Mesendoderm (in vitro differentiated cells): ENCODE measurements at regions not wholly inside any gene's neighbourhood (a gene's known extent, or its start where the extent isn't known, plus 50 kb on each side); places are given as distances from the start of the nearest gene placed in this dataset.

Experiments
- DNase-seq: peaks from one replicate; pipeline ENCODE4 v3.0.0; 2013
- H2AK5ac ChIP-seq: 2 replicates; pipeline ENCODE4 v1.6.1; 2013; ENCODE audit warnings: low read length, inconsistent platforms
- H2BK120ac ChIP-seq: 2 replicates; pipeline ENCODE4 v1.6.1; 2013; ENCODE audit warnings: low read depth, mild to moderate bottlenecking, low read length, moderate library complexity, mixed read lengths
- H2BK15ac ChIP-seq: replicated peaks from 2 replicates; pipeline ENCODE4 v1.6.1; 2013; ENCODE audit warnings: low read depth, mild to moderate bottlenecking, moderate library complexity
- H2BK5ac ChIP-seq: 2 replicates; pipeline ENCODE4 v1.6.1; 2013; ENCODE audit warnings: low read length, inconsistent platforms
- H3K18ac ChIP-seq: 2 replicates; pipeline ENCODE4 v1.6.1; 2013; ENCODE audit warnings: mild to moderate bottlenecking, low read length, mixed read lengths
- H3K23ac ChIP-seq: one replicate; pipeline ENCODE4 v1.6.1; 2013; ENCODE audit warnings: low read length
- H3K27ac ChIP-seq: 2 replicates; pipeline ENCODE4 v1.5.1; 2013; ENCODE audit warnings: low read depth, mild to moderate bottlenecking, inconsistent platforms, low read length, moderate library complexity
- H3K27me3 ChIP-seq: 2 replicates; pipeline ENCODE4 v1.6.1; 2013; ENCODE audit warnings: low read length, control low read depth, mild to moderate bottlenecking, inconsistent platforms; ENCODE audit not compliant: insufficient read depth, poor library complexity
- H3K36me3 ChIP-seq: 2 replicates; pipeline ENCODE4 v1.6.1; 2013; ENCODE audit warnings: low read length, inconsistent platforms; ENCODE audit not compliant: control insufficient read depth, insufficient read depth
- H3K4ac ChIP-seq: one replicate; pipeline ENCODE4 v1.6.1; 2013; ENCODE audit warnings: low read depth, mild to moderate bottlenecking, low read length, moderate library complexity
- H3K4me1 ChIP-seq: 2 replicates; pipeline ENCODE4 v1.6.1; 2013; ENCODE audit warnings: low read depth, low read length, inconsistent platforms; ENCODE audit not compliant: control insufficient read depth
- H3K4me2 ChIP-seq: 2 replicates; pipeline ENCODE4 v1.6.1; 2013; ENCODE audit warnings: low read length
- H3K4me3 ChIP-seq: 2 replicates; pipeline ENCODE4 v1.5.1; 2013; ENCODE audit warnings: mild to moderate bottlenecking, low read length
- H3K56ac ChIP-seq: one replicate; pipeline ENCODE4 v1.6.1; 2013; ENCODE audit warnings: low read length
- H3K79me1 ChIP-seq: 2 replicates; pipeline ENCODE4 v1.6.1; 2013; ENCODE audit warnings: low read length, inconsistent platforms
- H3K79me2 ChIP-seq: 2 replicates; pipeline ENCODE4 v1.6.1; 2013; ENCODE audit warnings: mild to moderate bottlenecking, low read length; ENCODE audit not compliant: control insufficient read depth, insufficient read depth
- H3K9ac ChIP-seq: 2 replicates; pipeline ENCODE4 v1.6.1; 2013; ENCODE audit warnings: low read length, inconsistent platforms
- H4K5ac ChIP-seq: one replicate; pipeline ENCODE4 v1.6.1; 2013; ENCODE audit warnings: low read length
- H4K8ac ChIP-seq: one replicate; pipeline ENCODE4 v1.6.1; 2013; ENCODE audit warnings: low read depth, mild to moderate bottlenecking, control low read depth, low read length, moderate library complexity
- WGBS: extraction: QIAGEN DNeasy Blood & Tissue Kit; methylation state at CpG from one replicate; pipeline ENCODE4 v1.1.7; 2013; ENCODE audit warnings: low lambda C conversion rate, missing lambda C conversion rate; ENCODE audit not compliant: insufficient coverage; ENCODE audit errors: extremely low coverage; 5-methylcytosine and 5-hydroxymethylcytosine counted together

DNA sequence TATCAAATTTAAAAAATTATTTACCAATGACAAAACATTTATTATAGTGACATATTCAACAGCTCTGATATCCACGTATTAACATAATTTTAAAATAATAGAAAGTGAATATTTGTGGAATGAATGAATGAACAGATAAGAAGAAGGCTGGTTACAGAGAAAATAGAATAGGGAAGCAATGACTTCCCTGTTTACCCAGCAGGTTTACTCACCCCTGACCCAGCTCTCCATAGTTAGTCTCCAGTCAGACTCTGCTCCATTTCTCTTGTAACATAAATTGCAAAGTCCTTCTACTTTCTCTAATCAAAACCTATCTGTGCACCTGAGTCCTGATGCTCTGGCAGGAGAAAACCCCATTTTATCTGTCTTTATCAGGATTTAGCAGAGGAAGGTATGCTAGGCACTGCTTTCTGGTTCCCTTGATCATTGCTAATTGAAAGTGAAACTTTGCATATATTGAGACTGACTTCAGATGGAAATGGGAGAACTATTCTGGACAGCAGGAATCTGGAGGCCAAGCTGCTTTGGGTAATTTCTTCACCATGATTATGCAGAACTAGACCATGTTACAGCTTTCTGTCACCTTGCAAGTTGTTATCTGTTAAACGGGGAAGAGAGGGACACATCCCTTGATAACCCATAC lies 363.0 kb downstream of the FAT4 start:
- no peak overlapping the region for H4K8ac ChIP-seq
- H3K18ac ChIP-seq: no peak overlapping the region
- H3K23ac ChIP-seq: no peak overlapping the region
- no CpG with 5 or more reads among the region's 2 CpGs for WGBS
- H3K36me3 ChIP-seq: no peaks in the 10 kb centered on the region
- no peak overlapping the region for H4K5ac ChIP-seq
- no peak overlapping the region for H3K9ac ChIP-seq
- no peaks in the 10 kb centered on the region for H3K27me3 ChIP-seq
- H3K4me3 ChIP-seq: no peak overlapping the region
- H3K4me2 ChIP-seq: no peak overlapping the region
- H3K27ac ChIP-seq: no peak overlapping the region
- DNase-seq: no peak
- no peak overlapping the region for H2BK15ac ChIP-seq
- H3K4me1 ChIP-seq: no peaks in the 10 kb centered on the region
- H3K56ac ChIP-seq: no peak overlapping the region
- no peak overlapping the region for H2BK5ac ChIP-seq
- no peak overlapping the region for H2AK5ac ChIP-seq
- no peaks in the 10 kb centered on the region for H3K79me2 ChIP-seq
- no peaks in the 10 kb centered on the region for H3K79me1 ChIP-seq
- no peak overlapping the region for H3K4ac ChIP-seq
- no peak overlapping the region for H2BK120ac ChIP-seq

DNA sequence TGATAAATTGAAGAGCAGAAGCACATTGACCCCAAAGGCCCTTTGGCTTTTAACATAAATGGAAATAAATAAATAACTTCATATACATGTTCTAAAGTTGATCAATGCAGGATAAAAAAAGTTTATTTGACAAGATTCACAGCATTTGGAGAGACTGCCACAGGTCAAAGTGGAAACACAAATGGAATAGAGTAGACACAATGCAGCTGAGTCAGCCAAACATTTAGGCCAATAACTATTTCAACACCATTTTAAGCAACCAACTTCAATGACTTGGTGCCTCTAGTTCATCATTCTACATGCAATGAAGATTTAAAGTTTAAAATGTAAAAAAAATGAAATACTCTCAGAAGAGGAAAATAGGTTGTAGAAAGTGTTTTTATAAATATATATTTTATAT lies 365.2 kb downstream of the FAT4 start:
- Histone ChIP-seq H3K79me2 (no peaks in the 10 kb centered on the region), H2BK15ac (no peak overlapping the region), H3K9ac (no peak overlapping the region), H3K56ac (no peak overlapping the region), H3K79me1 (no peaks in the 10 kb centered on the region), H3K27ac (no peak overlapping the region), H3K4me1 (no peaks in the 10 kb centered on the region), H3K36me3 (no peaks in the 10 kb centered on the region), H4K5ac (no peak overlapping the region), H4K8ac (no peak overlapping the region), H3K27me3 (no peaks in the 10 kb centered on the region), H3K4ac (no peak overlapping the region), H2BK120ac (no peak overlapping the region), H2BK5ac (no peak overlapping the region), H2AK5ac (no peak overlapping the region), H3K23ac (no peak overlapping the region), H3K4me3 (no peak overlapping the region), H3K4me2 (no peak overlapping the region), H3K18ac (no peak overlapping the region)
- no peak for DNase-seq

DNA sequence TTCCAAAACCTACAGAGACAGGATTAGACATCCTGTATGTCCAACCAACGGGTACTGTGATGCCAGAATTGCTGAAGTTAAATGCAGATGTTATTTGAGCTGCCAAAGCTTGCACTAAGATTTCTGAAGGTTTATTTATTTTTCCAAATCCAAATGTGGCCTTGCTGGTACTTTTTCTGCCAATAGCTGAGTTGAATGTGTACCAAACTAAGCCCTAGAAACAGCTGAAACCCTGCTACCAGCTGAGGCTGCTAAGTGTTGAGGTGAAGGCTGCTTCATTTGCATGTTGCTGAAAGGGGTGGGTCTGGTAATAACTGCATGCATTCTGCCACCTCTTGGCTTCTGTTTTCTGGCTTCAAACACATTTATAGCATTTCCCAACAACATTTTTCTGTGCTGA lies 366.5 kb downstream of the FAT4 start:
- H3K79me1 ChIP-seq: no peaks in the 10 kb centered on the region
- no peak overlapping the region for H3K9ac ChIP-seq
- H3K79me2 ChIP-seq: no peaks in the 10 kb centered on the region
- H3K18ac ChIP-seq: no peak overlapping the region
- H2BK120ac ChIP-seq: no peak overlapping the region
- no peak overlapping the region for H4K5ac ChIP-seq
- no CpG with 5 or more reads among the region's 1 CpG for WGBS
- no peaks in the 10 kb centered on the region for H3K36me3 ChIP-seq
- no peaks in the 10 kb centered on the region for H3K27me3 ChIP-seq
- no peak overlapping the region for H3K27ac ChIP-seq
- H3K23ac ChIP-seq: no peak overlapping the region
- H3K56ac ChIP-seq: no peak overlapping the region
- no peak overlapping the region for H3K4me2 ChIP-seq
- no peak for DNase-seq
- no peaks in the 10 kb centered on the region for H3K4me1 ChIP-seq
- no peak overlapping the region for H4K8ac ChIP-seq
- H3K4ac ChIP-seq: no peak overlapping the region
- no peak overlapping the region for H2BK5ac ChIP-seq
- H3K4me3 ChIP-seq: no peak overlapping the region
- no peak overlapping the region for H2BK15ac ChIP-seq
- H2AK5ac ChIP-seq: no peak overlapping the region

DNA sequence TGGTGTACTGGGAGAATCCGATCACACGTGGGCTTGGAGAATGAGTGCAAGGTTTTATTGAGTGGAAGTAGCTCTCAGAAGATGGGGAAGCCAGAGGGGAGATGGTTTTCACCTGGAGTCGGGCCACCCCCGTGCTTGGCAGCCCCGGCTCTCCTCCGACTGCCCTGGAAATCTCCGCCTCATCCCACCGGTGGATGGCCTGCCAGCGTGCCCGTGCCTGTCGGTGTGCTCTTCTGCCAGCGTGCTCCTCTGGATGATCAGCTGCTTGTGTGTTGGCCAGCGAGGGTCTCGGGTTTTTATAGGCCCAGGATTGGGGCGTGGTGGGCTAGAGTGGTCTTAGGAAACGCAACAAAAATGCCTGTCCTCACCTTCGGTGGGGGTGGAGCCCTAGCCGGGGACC lies 368.0 kb downstream of the FAT4 start:
- Histone ChIP-seq H3K27me3 (no peaks in the 10 kb centered on the region), H3K79me1 (no peaks in the 10 kb centered on the region), H3K56ac (no peak overlapping the region), H3K4ac (no peak overlapping the region), H3K23ac (no peak overlapping the region), H4K8ac (no peak overlapping the region), H2AK5ac (no peak overlapping the region), H3K27ac (no peak overlapping the region), H3K18ac (no peak overlapping the region), H3K9ac (no peak overlapping the region), H2BK15ac (no peak overlapping the region), H2BK120ac (no peak overlapping the region), H4K5ac (no peak overlapping the region), H3K4me1 (no peaks in the 10 kb centered on the region), H3K4me2 (no peak overlapping the region), H2BK5ac (no peak overlapping the region), H3K4me3 (no peak overlapping the region), H3K79me2 (no peaks in the 10 kb centered on the region), H3K36me3 (no peaks in the 10 kb centered on the region)
- no peak for DNase-seq
- no CpG with 5 or more reads among the region's 18 CpGs for WGBS

DNA sequence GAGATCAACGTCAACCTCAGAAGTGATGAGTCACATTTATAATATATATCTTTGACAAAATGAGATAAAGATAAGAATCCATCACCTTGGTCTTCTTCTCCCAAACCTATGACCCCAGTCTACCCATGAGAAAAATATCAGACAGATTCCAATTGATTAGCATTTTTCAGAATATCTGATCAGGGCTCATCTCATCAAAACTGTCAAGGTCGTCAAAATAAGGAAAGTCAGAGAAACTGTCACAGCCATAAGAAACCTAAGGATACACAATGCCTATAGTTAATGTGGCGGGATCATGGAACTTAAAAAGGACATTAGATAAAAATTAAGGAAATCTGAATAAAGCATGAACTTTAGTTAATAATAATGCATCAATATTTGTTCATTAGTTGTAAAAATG lies 374.1 kb downstream of the FAT4 start:
- Histone ChIP-seq H4K8ac (no peak overlapping the region), H3K23ac (no peak overlapping the region), H3K9ac (no peak overlapping the region), H3K4me3 (no peak overlapping the region), H2BK15ac (no peak overlapping the region), H3K56ac (no peak overlapping the region), H4K5ac (no peak overlapping the region), H3K4me2 (no peak overlapping the region), H3K79me2 (no peaks in the 10 kb centered on the region), H3K18ac (no peak overlapping the region), H3K36me3 (no peaks in the 10 kb centered on the region), H3K79me1 (no peaks in the 10 kb centered on the region), H3K4me1 (no peaks in the 10 kb centered on the region), H2BK5ac (no peak overlapping the region), H3K4ac (no peak overlapping the region), H3K27me3 (no peaks in the 10 kb centered on the region), H3K27ac (no peak overlapping the region), H2AK5ac (no peak overlapping the region), H2BK120ac (no peak overlapping the region)
- WGBS: no CpG with 5 or more reads among the region's 3 CpGs
- no peak for DNase-seq

DNA sequence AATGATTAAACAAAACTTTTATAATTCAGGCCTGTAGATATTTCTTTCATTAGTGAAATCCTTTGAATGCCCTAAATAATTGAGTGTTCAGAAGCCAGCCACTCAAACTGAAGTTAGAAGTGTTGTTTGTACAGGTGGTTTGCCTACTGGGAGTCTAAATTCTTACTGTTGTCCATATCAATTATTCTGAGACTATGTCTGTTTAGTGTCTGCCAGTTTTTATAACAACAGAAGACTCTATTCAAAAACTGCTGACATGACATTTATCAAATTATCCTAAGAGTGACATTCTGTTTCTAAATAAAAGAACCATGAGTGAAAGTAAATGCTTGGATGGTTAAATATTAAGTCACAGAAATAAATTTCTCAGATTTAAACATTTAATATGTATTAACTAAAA lies 375.1 kb downstream of the FAT4 start:
- Histone ChIP-seq H2BK5ac (no peak overlapping the region), H3K4me2 (no peak overlapping the region), H3K4me1 (no peaks in the 10 kb centered on the region), H3K4me3 (no peak overlapping the region), H3K18ac (no peak overlapping the region), H2BK15ac (no peak overlapping the region), H3K56ac (no peak overlapping the region), H3K27ac (no peak overlapping the region), H3K79me2 (no peaks in the 10 kb centered on the region), H4K5ac (no peak overlapping the region), H4K8ac (no peak overlapping the region), H2AK5ac (no peak overlapping the region), H3K27me3 (no peaks in the 10 kb centered on the region), H3K36me3 (no peaks in the 10 kb centered on the region), H3K9ac (no peak overlapping the region), H2BK120ac (no peak overlapping the region), H3K4ac (no peak overlapping the region), H3K23ac (no peak overlapping the region), H3K79me1 (no peaks in the 10 kb centered on the region)
- DNase-seq: no peak
